K562 (cell line): ENCODE measurements at regions not wholly inside any gene's neighbourhood (a gene's known extent, or its start where the extent isn't known, plus 50 kb on each side); places are given as distances from the start of the nearest gene placed in this dataset.

Source experiments
- ATAC-seq: fragments of 200-7000 bp; cut with Tn5 transposase; 3 replicates; pipeline ENCODE4 v1.9.1; 2020; ENCODE audit warnings: moderate library complexity
- BruUV-seq: library from RNA; stranded (reverse); fragments of 400-500 nt; replicated peaks from 2 replicates; lab custom pipeline; 2021; lab: Mats Ljungman, UMichigan
- CTCF ChIA-PET: fragments of 300-600 bp; formaldehyde crosslinking; extraction: SDS; loops from one replicate; lab custom pipeline; 2021; ENCODE audit warnings: low intra/inter-chr PET ratio; lab: Yijun Ruan, JAX
- POLR2A ChIA-PET: fragments of 300-600, 350-650 bp; sonication (Branson Sonifier 250); formaldehyde crosslinking; extraction: SDS; loops from one replicate; lab custom pipeline; 2021; ENCODE audit warnings: antibody characterized with exemption, inconsistent platforms; lab: Yijun Ruan, JAX
- DNase-seq, 4 experiments: peaks; one replicate each; pipeline versions ENCODE4 v3.0.0 to v3.0.0-alpha.2; 2011 to 2018; ENCODE audit warnings: low spot score in 3 of 4, mixed read lengths in 3 of 4; ENCODE audit errors: extremely low read depth in 1 of 4
- FAIRE-seq: peaks from 2 replicates; lab custom pipeline; 2011; peaks lifted over from hg19 to GRCh38; lab: Jason Lieb, UNC
- H2AFZ ChIP-seq: 2 replicates; pipeline ENCODE4 v1.6.0; 2011; ENCODE audit warnings: low read depth, low read length, control low read depth, inconsistent platforms
- H3K27ac ChIP-seq: fragments of 200-600 bp; 3 replicates; pipeline ENCODE4 v1.8.0; 2011; ENCODE audit warnings: low read depth, mild to moderate bottlenecking, control low read depth, inconsistent platforms, low read length, moderate library complexity, mixed read lengths; ENCODE audit errors: extremely low read depth
- H3K27me3 ChIP-seq, 2 experiments: fragments of 300-600 bp in 1 of 2; 2 replicates in 1 of 2; 3 replicates in 1 of 2; pipeline versions ENCODE4 v1.6.0 to v1.8.0; 2011; ENCODE audit warnings: inconsistent platforms in 2 of 2, low read length in 2 of 2, mild to moderate bottlenecking in 1 of 2, mixed read lengths in 1 of 2, moderate library complexity in 1 of 2; ENCODE audit not compliant: control insufficient read depth in 2 of 2, insufficient read depth in 2 of 2
- H3K36me3 ChIP-seq: fragments of 300-600 bp; 3 replicates; pipeline ENCODE4 v1.8.0; 2011; ENCODE audit warnings: mild to moderate bottlenecking, low read length, inconsistent platforms; ENCODE audit not compliant: control insufficient read depth, insufficient read depth
- H3K4me1 ChIP-seq, 2 experiments: fragments of 200-600 bp in 1 of 2; replicated peaks in 1 of 2; 2 replicates in 1 of 2; 3 replicates in 1 of 2; pipeline versions ENCODE4 v1.5.1 to v1.8.0; 2011; ENCODE audit warnings: inconsistent platforms in 2 of 2, low read length in 2 of 2, mild to moderate bottlenecking in 1 of 2, mixed read lengths in 1 of 2, moderate library complexity in 1 of 2; ENCODE audit not compliant: control insufficient read depth in 2 of 2, insufficient read depth in 2 of 2
- H3K4me2 ChIP-seq: 2 replicates; pipeline ENCODE4 v1.6.1; 2011; ENCODE audit warnings: low read length, control low read depth, inconsistent platforms, mixed read lengths; ENCODE audit not compliant: insufficient read depth
- H3K4me3 ChIP-seq: fragments of 200-600 bp; sonication (generic), shearing (Covaris generic); 2 replicates; pipeline ENCODE4 v1.5.1; 2016; ENCODE audit warnings: control low read depth, inconsistent platforms
- H3K79me2 ChIP-seq: fragments of 200-600 bp; 3 replicates; pipeline ENCODE4 v1.8.0; 2011; ENCODE audit warnings: low read length, inconsistent platforms; ENCODE audit not compliant: control insufficient read depth, insufficient read depth
- H3K9ac ChIP-seq, 2 experiments: 2 replicates each; pipeline versions ENCODE4 v1.6.0 to v1.6.1; 2011; ENCODE audit warnings: low read depth in 2 of 2, low read length in 2 of 2, control low read depth in 1 of 2, inconsistent platforms in 1 of 2, mild to moderate bottlenecking in 1 of 2, mixed read lengths in 1 of 2; ENCODE audit not compliant: insufficient read depth in 1 of 2
- H3K9me1 ChIP-seq: one replicate; pipeline ENCODE4 v1.6.0; 2011; ENCODE audit warnings: inconsistent platforms, mild to moderate bottlenecking, low read length, moderate library complexity; ENCODE audit not compliant: control insufficient read depth, insufficient read depth
- H3K9me3 ChIP-seq: replicated peaks from 2 replicates; pipeline ENCODE4 v1.5.1; 2011; ENCODE audit warnings: low read depth, low read length, inconsistent platforms; ENCODE audit not compliant: control insufficient read depth, insufficient read depth
- H4K20me1 ChIP-seq: replicated peaks from 2 replicates; pipeline ENCODE4 v1.6.1; 2011; ENCODE audit warnings: low read length, inconsistent platforms, mixed read lengths; ENCODE audit not compliant: control insufficient read depth, insufficient read depth
- BHLHE40 ChIP-seq: IDR thresholded peaks from 2 replicates; pipeline ENCODE4 v1.6.1; 2011; ENCODE audit warnings: low read length, improper control_type of control experiment
- CBX2 ChIP-seq: fragments of 200-600 bp; sonication (generic); IDR thresholded peaks from one replicate; pipeline ENCODE4 v1.6.1; 2012; ENCODE audit warnings: mild to moderate bottlenecking, low read length, inconsistent platforms; ENCODE audit not compliant: insufficient read depth, poor library complexity, severe bottlenecking
- CC2D1A ChIP-seq: fragments of 450-650 bp; IDR thresholded peaks from 2 replicates; pipeline ENCODE4 v1.6.1; 2017; ENCODE audit warnings: mild to moderate bottlenecking
- DIDO1 ChIP-seq: fragments of 450-650 bp; IDR thresholded peaks from 2 replicates; pipeline ENCODE4 v1.6.1; 2016; ENCODE audit warnings: low read depth, missing biosample characterization, missing genetic modification characterization
- ETS2 ChIP-seq: IDR thresholded peaks from 2 replicates; pipeline ENCODE4 v1.6.1; 2016; ENCODE audit warnings: borderline replicate concordance, missing genetic modification characterization, mild to moderate bottlenecking, moderate library complexity, missing compliant biosample characterization; ENCODE audit not compliant: poor library complexity, severe bottlenecking
- HES1 ChIP-seq: fragments of 450-650 bp; IDR thresholded peaks from 2 replicates; pipeline ENCODE4 v1.6.1; 2016; ENCODE audit warnings: low read depth, mild to moderate bottlenecking, moderate library complexity
- LEF1 ChIP-seq: fragments of 450-650 bp; IDR thresholded peaks from 2 replicates; pipeline ENCODE4 v1.6.1; 2016; ENCODE audit warnings: mild to moderate bottlenecking
- MCM3 ChIP-seq: fragments of 450-650 bp; IDR thresholded peaks from 2 replicates; pipeline ENCODE4 v1.6.1; 2016
- PHTF2 ChIP-seq: fragments of 250-450 bp; sonication (Bioruptor Pico); IDR thresholded peaks from 2 replicates; pipeline ENCODE4 v1.5.0; 2021; ENCODE audit warnings: mild to moderate bottlenecking
- POLR2H ChIP-seq: IDR thresholded peaks from 2 replicates; pipeline ENCODE4 v1.6.1; 2016; ENCODE audit warnings: missing genetic modification characterization, low read depth, mild to moderate bottlenecking, control low read depth, missing compliant biosample characterization, moderate library complexity
- POLR3A ChIP-seq: IDR thresholded peaks from 2 replicates; pipeline ENCODE4 v1.6.1; 2011; ENCODE audit warnings: borderline replicate concordance, mild to moderate bottlenecking, moderate library complexity; ENCODE audit not compliant: insufficient read length, insufficient read depth; ENCODE audit errors: extremely low read depth
- TAF1 ChIP-seq: IDR thresholded peaks from 2 replicates; pipeline ENCODE4 v1.6.1; 2011; ENCODE audit warnings: mild to moderate bottlenecking, low read length, moderate library complexity; ENCODE audit not compliant: insufficient read depth, control insufficient read depth, severe bottlenecking; ENCODE audit errors: extremely low read depth
- ZBED1 ChIP-seq: IDR thresholded peaks from 2 replicates; pipeline ENCODE4 v1.6.1; 2014
- ZNF12 ChIP-seq: sonication (generic); formaldehyde crosslinking; IDR thresholded peaks from 2 replicates; pipeline ENCODE4 v1.4.0; 2020; ENCODE audit warnings: mild to moderate bottlenecking, missing genetic modification reagents
- ZNF311 ChIP-seq: fragments of 250-450 bp; sonication (Bioruptor Pico); IDR thresholded peaks from 2 replicates; pipeline ENCODE4 v1.4.0; 2020; ENCODE audit warnings: mild to moderate bottlenecking, moderate library complexity
- WGBS: fragments of 100-300 bp; shearing (Covaris generic); methylation state at CpG from one replicate; pipeline ENCODE4 v1.1.6; 2016; ENCODE audit warnings: low coverage, mixed read lengths; ENCODE audit not compliant: insufficient coverage; ENCODE audit errors: missing lambda C conversion rate; 5-methylcytosine and 5-hydroxymethylcytosine counted together
- in situ Hi-C: fragments of 300-500 bp; cut with MboI; formaldehyde crosslinking; loops from 4 replicates; pipeline ENCODE4 v1.15.0; 2018; ENCODE audit warnings: inconsistent platforms, mixed read lengths
- intact Hi-C: fragments of 100-400 bp; cut with micrococcal nuclease; formaldehyde crosslinking; loops from 2 replicates; pipeline ENCODE4 v1.14.2; 2022

GRCh38 chr20:60403105-60403741 lies 445.0 kb downstream of the CDH26 start (continued):
- no peak for TF ChIP-seq POLR2H (tag)

GRCh38 chr20:60407011-60407771 lies 449.0 kb downstream of the CDH26 start:
- DNase-seq (no peak), FAIRE-seq (no peak), ATAC-seq (no peak)
- Histone ChIP-seq H3K9me1 (no peaks in the 10 kb centered on the region), H3K27me3 (no peaks in the 10 kb centered on the region), H4K20me1 (no peaks in the 10 kb centered on the region), H3K4me2 (no peak overlapping the region), H3K79me2 (no peaks in the 10 kb centered on the region), H3K9me3 (no peaks in the 10 kb centered on the region), H3K4me3 (no peak overlapping the region), H3K4me1 (no peaks in the 10 kb centered on the region), H3K9ac (no peak overlapping the region), H3K27ac (no peak overlapping the region), H2AFZ (no peak overlapping the region), H3K36me3 (no peaks in the 10 kb centered on the region)
- WGBS, result 3% methylated on average over 10 of the region's 10 CpGs
- no TSS peak for BruUV-seq
- POLR2A ChIA-PET, result interaction anchor here (0.7 kb wide), 1 partner anchor 126 kb away, joined by 3 read pairs; no protein-coding TSS in a partner anchor
- CTCF ChIA-PET, result no interaction called here
- intact Hi-C loops, result no loop called here
- in situ Hi-C loops, result no loop called here
- no peak for TF ChIP-seq MCM3
- no peak for TF ChIP-seq LEF1
- no peak for TF ChIP-seq CBX2
- TF ChIP-seq HES1, result no peak
- no peak for TF ChIP-seq ZNF311 (CRISPR knock-in tag)
- no peak for TF ChIP-seq DIDO1 (tag)
- no peak for TF ChIP-seq POLR3A
- no peak for TF ChIP-seq ZBED1
- no peak for TF ChIP-seq TAF1
- no peak for TF ChIP-seq ZNF12
- no peak for TF ChIP-seq ETS2
- no peak for TF ChIP-seq PHTF2 (CRISPR knock-in tag)
- no peak for TF ChIP-seq BHLHE40
- TF ChIP-seq CC2D1A, result no peak
